GM21526 (cell line): ENCODE measurements at regions not wholly inside any gene's neighbourhood (a gene's known extent, or its start where the extent isn't known, plus 50 kb on each side); places are given as distances from the start of the nearest gene placed in this dataset.
"Not testable (repeated sequence)": the region's sequence is repeated elsewhere in the genome, so short reads cannot be mapped to it uniquely, and the experiment has no call there.

Experiments used
- ATAC-seq: cut with Tn5 transposase; IDR thresholded peaks from one replicate; pipeline ENCODE4 v1.9.1; 2021; ENCODE audit warnings: moderate library complexity; ENCODE audit not compliant: unreplicated experiment, low FRiP score

- ATAC-seq, result no peak
Observed at GRCh38 chr4:148893095-148893494, 450.9 kb upstream of the NR3C2 start.

- no peak for ATAC-seq
Observed at GRCh38 chr4:148883891-148884290, 441.7 kb upstream of the NR3C2 start.

- ATAC-seq, result no peak
Observed at GRCh38 chr4:148883435-148883834, 441.2 kb upstream of the NR3C2 start.

GRCh38 chr4:148881860-148882643 lies 439.8 kb upstream of the NR3C2 start:
- ATAC-seq, result no peak

GRCh38 chr4:148874331-148874730 lies 432.1 kb upstream of the NR3C2 start:
- ATAC-seq, result no peak

GRCh38 chr4:148868191-148868590 lies 426.0 kb upstream of the NR3C2 start:
- no peak for ATAC-seq

- no peak for ATAC-seq
Observed at GRCh38 chr4:148866666-148867065, 424.5 kb upstream of the NR3C2 start.

GRCh38 chr4:148857973-148858534 lies 415.8 kb upstream of the NR3C2 start:
- ATAC-seq, result no peak

GRCh38 chr4:148857239-148857972 lies 415.2 kb upstream of the NR3C2 start:
- no peak for ATAC-seq

GRCh38 chr4:148854203-148854602 lies 412.0 kb upstream of the NR3C2 start:
- no peak for ATAC-seq

GRCh38 chr4:148852092-148852699 lies 410.0 kb upstream of the NR3C2 start:
- no peak for ATAC-seq

GRCh38 chr4:148850257-148850995 lies 408.2 kb upstream of the NR3C2 start:
- no peak for ATAC-seq

- ATAC-seq, result no peak
Observed at GRCh38 chr4:148849581-148849980, 407.4 kb upstream of the NR3C2 start.

GRCh38 chr4:148847544-148848255 lies 405.5 kb upstream of the NR3C2 start:
- ATAC-seq, result no peak

GRCh38 chr4:148845609-148846008 lies 403.4 kb upstream of the NR3C2 start:
- ATAC-seq, result no peak

GRCh38 chr4:148843625-148844024 lies 401.4 kb upstream of the NR3C2 start:
- ATAC-seq, result no peak

- ATAC-seq, result no peak
Observed at GRCh38 chr4:148842843-148843242, 400.6 kb upstream of the NR3C2 start.

GRCh38 chr4:148837571-148837970 lies 395.4 kb upstream of the NR3C2 start:
- ATAC-seq, result not testable (repeated sequence)

GRCh38 chr4:148834804-148835631 lies 392.8 kb upstream of the NR3C2 start:
- ATAC-seq, result no peak
